CD4-positive, alpha-beta T cell treated with Interleukin-10 for 1 hour (primary cell): ENCODE measurements at regions not wholly inside any gene's neighbourhood (a gene's known extent, or its start where the extent isn't known, plus 50 kb on each side); places are given as distances from the start of the nearest gene placed in this dataset.
A peak's percentile ranks its signal among the peaks of the same experiment; 100 is the strongest.

Experiments
- DNase-seq: peaks from one replicate; pipeline ENCODE4 v3.0.0-alpha.2; 2020

DNA sequence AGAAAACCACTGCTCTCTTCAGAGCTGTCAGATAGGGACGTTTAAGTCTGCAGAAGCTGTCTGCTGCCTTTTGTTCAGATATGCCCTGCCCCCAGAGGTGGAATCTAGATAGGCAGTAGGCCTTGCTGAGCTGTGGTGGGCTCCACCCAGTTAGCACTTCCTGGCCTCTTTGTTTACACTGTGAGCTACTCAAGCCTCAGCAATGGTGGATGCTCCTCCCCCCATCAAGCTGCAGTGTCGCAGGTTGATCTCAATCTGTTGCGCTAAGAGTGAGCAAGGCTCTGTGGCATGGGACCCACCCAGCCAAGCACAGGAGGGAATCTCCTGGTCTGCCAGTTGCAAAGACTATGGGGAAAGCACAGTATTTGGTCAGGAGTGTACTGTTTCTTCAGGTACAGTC lies 59.2 kb upstream of the ZNF641 start:
- peak; percentile 61 for DNase-seq

DNA sequence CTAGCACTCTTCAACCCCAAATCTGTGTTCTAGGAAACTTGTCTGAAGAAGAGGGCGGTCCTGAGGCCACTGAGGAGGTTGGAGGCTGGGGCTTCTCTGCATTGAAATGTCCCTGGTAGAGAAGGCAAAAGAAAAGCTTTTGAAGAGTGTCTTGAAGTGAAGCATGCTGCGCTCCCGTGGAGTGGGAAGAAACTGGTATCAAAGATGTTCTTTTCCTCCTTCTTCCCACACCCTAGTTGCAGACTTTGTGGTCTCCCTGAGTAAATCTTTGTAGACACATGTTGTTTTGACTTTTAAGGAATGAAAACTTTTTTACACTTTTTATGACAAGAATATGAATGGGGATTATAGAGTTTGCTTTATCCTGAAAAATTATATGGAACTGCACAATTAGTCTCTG lies 59.0 kb upstream of the ANP32D start:
- DNase-seq: no peak

DNA sequence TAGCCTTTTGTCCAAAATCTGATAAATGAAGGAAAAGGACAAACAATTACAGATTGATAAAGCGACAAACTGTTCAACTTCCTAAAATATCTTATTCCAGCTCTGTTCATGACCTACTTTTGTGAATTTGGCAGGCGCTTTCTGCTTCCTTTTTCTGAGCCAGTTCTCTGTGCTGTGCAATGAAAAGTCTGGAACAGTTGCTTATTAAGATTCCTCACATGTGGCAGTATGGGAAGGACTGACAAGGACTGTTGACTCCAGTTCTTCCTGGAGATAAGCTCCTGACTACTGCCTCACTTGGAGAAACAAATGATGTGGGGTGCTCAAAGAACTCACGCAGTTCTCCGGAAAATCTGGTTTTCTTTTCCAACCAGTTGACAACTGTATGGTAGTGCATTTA lies 58.3 kb upstream of the ANP32D start:
- no peak for DNase-seq

DNA sequence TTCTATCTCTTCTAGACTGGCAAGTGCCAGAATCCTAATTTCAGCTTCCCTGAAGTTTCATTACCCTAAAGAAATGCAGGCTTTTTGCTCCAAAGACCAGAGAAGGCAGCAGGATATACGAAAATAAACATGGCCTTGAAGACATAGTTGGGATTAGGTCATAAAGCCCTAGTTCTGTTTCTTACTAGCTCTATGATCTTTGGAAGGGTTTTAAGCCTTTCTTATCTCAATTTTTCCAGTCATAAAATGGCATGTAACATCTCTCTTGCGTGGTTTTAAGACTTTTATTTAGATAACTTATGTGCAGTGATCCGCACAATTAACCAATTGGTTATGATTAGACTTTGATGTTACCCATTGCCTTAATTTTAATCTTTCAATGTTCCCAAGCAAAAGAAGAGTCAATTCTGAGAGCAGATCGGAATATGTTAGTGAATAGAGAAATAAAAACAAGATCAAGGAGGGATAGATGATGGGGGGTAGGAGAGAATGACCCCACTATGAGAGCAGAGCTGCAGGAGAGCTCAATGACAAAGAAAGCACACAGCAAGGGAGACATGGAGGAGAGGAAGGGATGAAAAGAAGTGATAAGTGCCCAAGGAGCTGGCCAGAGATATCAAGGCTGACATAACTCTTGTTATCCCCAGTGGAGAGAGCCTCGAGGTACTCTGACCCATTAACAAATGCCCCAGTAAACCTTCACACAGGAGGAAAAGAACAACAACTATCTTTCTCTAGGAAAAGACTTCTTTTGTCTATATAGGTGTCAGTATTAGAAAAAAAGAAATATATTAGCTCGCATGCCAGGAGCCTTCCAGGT lies 53.0 kb upstream of the ANP32D start:
- no peak for DNase-seq

DNA sequence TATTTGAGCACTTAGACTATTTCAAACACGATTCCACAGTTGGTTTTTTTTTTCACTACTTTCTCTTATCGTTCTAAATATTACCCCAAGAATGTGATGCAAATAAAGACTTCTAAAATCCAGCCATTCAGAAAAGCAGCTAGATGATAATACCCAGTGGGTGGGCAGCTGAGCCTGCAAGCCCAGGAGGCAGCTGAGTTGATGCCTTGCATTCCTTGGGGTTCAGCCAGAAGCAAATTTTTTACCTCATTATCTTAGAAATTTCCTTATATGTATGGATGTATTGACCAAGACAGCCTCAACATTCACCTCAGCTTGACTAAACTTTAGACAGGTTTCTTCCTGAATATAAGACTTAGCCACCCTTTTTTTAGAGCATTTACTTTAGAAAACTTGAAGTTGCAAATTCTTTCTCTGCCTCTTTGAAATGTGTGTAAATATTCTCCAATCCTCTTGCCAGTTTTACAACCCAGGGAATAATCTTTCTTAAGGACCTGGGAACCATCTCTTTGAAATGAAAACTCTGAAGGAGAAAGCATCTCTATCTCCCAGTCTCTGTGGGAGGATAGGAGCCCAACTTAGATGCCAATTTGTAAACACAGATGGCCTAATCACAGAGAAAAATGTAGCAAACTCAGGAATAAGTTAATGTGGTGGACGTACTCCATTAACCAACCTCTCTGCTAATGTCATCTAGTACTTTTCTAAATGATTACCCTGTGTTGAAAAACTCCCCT lies 52.2 kb upstream of the ANP32D start:
- DNase-seq: no peak

DNA sequence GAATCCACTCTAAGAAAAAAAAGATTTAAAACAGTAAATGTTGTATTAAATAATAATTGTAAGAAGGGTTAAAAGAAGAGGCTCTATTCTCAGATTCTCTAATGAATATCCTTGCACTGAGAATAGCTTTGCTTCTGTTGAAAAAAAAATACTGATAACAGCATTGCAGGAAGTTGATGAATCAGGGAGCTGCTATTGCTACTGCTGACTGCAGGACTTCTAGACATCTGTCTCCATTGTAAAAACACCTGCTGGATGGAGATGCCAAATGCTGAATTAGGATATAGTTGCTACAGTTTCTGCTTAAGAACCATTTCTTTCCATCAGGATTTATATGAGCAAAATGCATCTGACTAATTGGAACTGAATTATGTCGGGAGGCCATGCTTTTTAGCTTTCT lies 50.3 kb upstream of the ANP32D start:
- DNase-seq: no peak
